ENCODE measurements at regions not wholly inside any gene's neighbourhood (a gene's known extent, or its start where the extent isn't known, plus 50 kb on each side); places are given as distances from the start of the nearest gene placed in this dataset.

DNA sequence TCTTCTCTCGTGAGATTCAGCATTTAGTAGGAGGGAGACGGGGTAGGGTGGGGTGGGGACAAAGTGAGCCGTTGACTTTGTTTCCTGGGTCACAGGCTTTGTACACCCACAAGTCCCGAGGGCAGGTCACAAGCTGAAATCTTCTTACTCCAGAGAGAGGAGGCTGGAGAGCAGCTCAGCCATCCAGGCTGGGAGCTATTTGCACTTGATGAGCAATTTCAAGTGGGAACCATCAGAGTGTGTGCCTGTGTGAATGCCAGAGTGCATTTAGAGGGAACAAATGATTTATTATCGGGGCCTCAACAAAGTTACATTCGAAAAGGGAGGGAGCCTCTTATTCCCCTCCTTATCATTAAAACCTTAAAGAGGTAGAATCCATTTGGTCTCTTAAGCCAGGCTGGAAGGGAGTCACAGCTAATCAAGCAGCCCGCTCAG lies 155.7 kb upstream of the JARID2 start:
- TF ChIP-seq, protein P1, sequence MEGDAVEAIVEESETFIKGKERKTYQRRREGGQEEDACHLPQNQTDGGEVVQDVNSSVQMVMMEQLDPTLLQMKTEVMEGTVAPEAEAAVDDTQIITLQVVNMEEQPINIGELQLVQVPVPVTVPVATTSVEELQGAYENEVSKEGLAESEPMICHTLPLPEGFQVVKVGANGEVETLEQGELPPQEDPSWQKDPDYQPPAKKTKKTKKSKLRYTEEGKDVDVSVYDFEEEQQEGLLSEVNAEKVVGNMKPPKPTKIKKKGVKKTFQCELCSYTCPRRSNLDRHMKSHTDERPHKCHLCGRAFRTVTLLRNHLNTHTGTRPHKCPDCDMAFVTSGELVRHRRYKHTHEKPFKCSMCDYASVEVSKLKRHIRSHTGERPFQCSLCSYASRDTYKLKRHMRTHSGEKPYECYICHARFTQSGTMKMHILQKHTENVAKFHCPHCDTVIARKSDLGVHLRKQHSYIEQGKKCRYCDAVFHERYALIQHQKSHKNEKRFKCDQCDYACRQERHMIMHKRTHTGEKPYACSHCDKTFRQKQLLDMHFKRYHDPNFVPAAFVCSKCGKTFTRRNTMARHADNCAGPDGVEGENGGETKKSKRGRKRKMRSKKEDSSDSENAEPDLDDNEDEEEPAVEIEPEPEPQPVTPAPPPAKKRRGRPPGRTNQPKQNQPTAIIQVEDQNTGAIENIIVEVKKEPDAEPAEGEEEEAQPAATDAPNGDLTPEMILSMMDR (IDR thresholded peaks at IDR 0.05; ENCODE audit: insufficient read depth, low read depth, low read length): no peak
- no peak for TF ChIP-seq EZH2 (IDR thresholded peaks at IDR 0.05; ENCODE audit: insufficient read depth, low read length)
